Neural cell (in vitro differentiated cells): ENCODE measurements at regions not wholly inside any gene's neighbourhood (a gene's known extent, or its start where the extent isn't known, plus 50 kb on each side); places are given as distances from the start of the nearest gene placed in this dataset.

Experiments
- H2AFZ ChIP-seq: fragments of 200-600, 300-800 bp; sonication (generic), shearing (Covaris generic); 2 replicates; pipeline ENCODE4 v1.6.0; 2014; ENCODE audit warnings: low read depth, mild to moderate bottlenecking, antibody characterized with exemption, low read length, moderate library complexity
- H3F3A ChIP-seq: fragments of 200-600 bp; shearing (Covaris generic); 2 replicates; pipeline ENCODE4 v1.6.1; 2016; ENCODE audit warnings: mild to moderate bottlenecking, moderate library complexity, mixed read lengths, antibody characterized with exemption, low read length; ENCODE audit not compliant: insufficient read depth, poor library complexity, severe bottlenecking
- H3K27ac ChIP-seq: fragments of 200-600, 300-800 bp; sonication (generic), shearing (Covaris generic); 2 replicates; pipeline ENCODE4 v1.5.1; 2014; ENCODE audit warnings: mild to moderate bottlenecking, low read length, moderate library complexity
- H3K27me3 ChIP-seq: fragments of 300-800, 200-600 bp; sonication (generic), shearing (Covaris generic); 2 replicates; pipeline ENCODE4 v1.6.0; 2014; ENCODE audit warnings: mild to moderate bottlenecking, low read depth, low read length, moderate library complexity; ENCODE audit not compliant: insufficient read depth
- H3K36me3 ChIP-seq: fragments of 300-800, 200-600 bp; sonication (generic), shearing (Covaris generic); 2 replicates; pipeline ENCODE4 v1.5.1; 2014; ENCODE audit warnings: mild to moderate bottlenecking, antibody characterized with exemption, low read length, moderate library complexity; ENCODE audit not compliant: insufficient read depth
- H3K4me2 ChIP-seq: fragments of 300-800, 200-600 bp; sonication (generic), shearing (Covaris generic); 2 replicates; pipeline ENCODE4 v1.6.0; 2014; ENCODE audit warnings: mild to moderate bottlenecking, low read length
- H3K4me3 ChIP-seq: fragments of 300-800, 200-600 bp; sonication (generic), shearing (Covaris generic); 2 replicates; pipeline ENCODE4 v1.5.1; 2014; ENCODE audit warnings: mild to moderate bottlenecking, low read length, moderate library complexity
- H3K79me2 ChIP-seq: fragments of 200-600 bp; shearing (Covaris generic); replicated peaks from 2 replicates; pipeline ENCODE4 v1.6.0; 2014; ENCODE audit warnings: mild to moderate bottlenecking, low read length, moderate library complexity; ENCODE audit not compliant: insufficient read depth
- H3K9ac ChIP-seq: fragments of 300-800, 200-600 bp; sonication (generic), shearing (Covaris generic); 2 replicates; pipeline ENCODE4 v1.6.1; 2016; ENCODE audit warnings: mild to moderate bottlenecking, low read length, mixed read lengths
- H3K9me2 ChIP-seq: fragments of 200-600 bp; shearing (Covaris generic); 2 replicates; pipeline ENCODE4 v1.6.1; 2016; ENCODE audit warnings: mild to moderate bottlenecking, low read length, mixed read lengths; ENCODE audit not compliant: insufficient read depth
- H3K9me3 ChIP-seq: fragments of 200-600, 300-800 bp; sonication (generic), shearing (Covaris generic); 2 replicates; pipeline ENCODE4 v1.6.1; 2016; ENCODE audit warnings: mild to moderate bottlenecking, mixed run types, low read length, moderate library complexity, mixed read lengths
- H4K20me1 ChIP-seq: fragments of 200-600 bp; shearing (Covaris generic); 2 replicates; pipeline ENCODE4 v1.6.1; 2016; ENCODE audit warnings: mild to moderate bottlenecking, mixed run types; ENCODE audit not compliant: insufficient read depth
- CTCF ChIP-seq: fragments of 450-650 bp; IDR thresholded peaks from 2 replicates; pipeline ENCODE4 v1.5.1; 2014; ENCODE audit warnings: antibody characterized with exemption, mild to moderate bottlenecking, moderate library complexity; ENCODE audit not compliant: poor library complexity, severe bottlenecking
- EP300 ChIP-seq: fragments of 450-650 bp; conservative IDR thresholded peaks from 2 replicates; pipeline ENCODE4 v1.6.1; 2014; ENCODE audit warnings: antibody characterized with exemption, mild to moderate bottlenecking, moderate library complexity; ENCODE audit not compliant: poor library complexity, severe bottlenecking
- EZH2 ChIP-seq: fragments of 200-600, 300-800 bp; shearing (Covaris generic), sonication (generic); IDR thresholded peaks from 2 replicates; pipeline ENCODE4 v1.6.1; 2014; ENCODE audit warnings: antibody characterized with exemption, low read length, borderline replicate concordance, mild to moderate bottlenecking; ENCODE audit not compliant: insufficient read depth, poor library complexity, severe bottlenecking
- MXI1 ChIP-seq: fragments of 450-650 bp; conservative IDR thresholded peaks from 2 replicates; pipeline ENCODE4 v1.6.1; 2014; ENCODE audit warnings: antibody characterized with exemption, mild to moderate bottlenecking; ENCODE audit not compliant: poor library complexity, severe bottlenecking
- POLR2AphosphoS5 ChIP-seq: IDR thresholded peaks from 2 replicates; pipeline ENCODE4 v1.6.1; 2012
- RAD21 ChIP-seq: fragments of 450-650 bp; conservative IDR thresholded peaks from 2 replicates; pipeline ENCODE4 v1.6.1; 2014; ENCODE audit warnings: antibody characterized with exemption, mild to moderate bottlenecking, moderate library complexity
- REST ChIP-seq: IDR thresholded peaks from 2 replicates; pipeline ENCODE4 v1.6.1; 2012; ENCODE audit warnings: borderline replicate concordance
- SMC3 ChIP-seq: fragments of 450-650 bp; conservative IDR thresholded peaks from 2 replicates; pipeline ENCODE4 v1.6.1; 2014; ENCODE audit warnings: antibody characterized with exemption, mild to moderate bottlenecking, moderate library complexity; ENCODE audit not compliant: poor library complexity
- TAF1 ChIP-seq: IDR thresholded peaks from 2 replicates; pipeline ENCODE4 v1.6.1; 2012; ENCODE audit warnings: low read depth

- Histone ChIP-seq H3K9me3 (no peaks in the 10 kb centered on the region), H3K79me2 (no peaks in the 10 kb centered on the region)
Measured at GRCh38 chr14:53884601-53885000, 72.0 kb downstream of the BMP4 start.

GRCh38 chr14:53883739-53884138 is 72.9 kb downstream of the BMP4 start:
- Histone ChIP-seq H3F3A (no peaks in the 10 kb centered on the region), H3K79me2 (no peaks in the 10 kb centered on the region), H3K9ac (no peak overlapping the region), H3K9me2 (no peaks in the 10 kb centered on the region), H3K4me2 (no peak overlapping the region), H2AFZ (no peak overlapping the region), H4K20me1 (no peaks in the 10 kb centered on the region), H3K9me3 (no peaks in the 10 kb centered on the region), H3K27ac (no peak overlapping the region), H3K27me3 (no peaks in the 10 kb centered on the region), H3K36me3 (no peaks in the 10 kb centered on the region), H3K4me3 (no peak overlapping the region)
- TF ChIP-seq EP300: no peak
- no peak for TF ChIP-seq SMC3
- TF ChIP-seq TAF1: no peak
- TF ChIP-seq MXI1: no peak
- TF ChIP-seq EZH2: no peak
- no peak for TF ChIP-seq RAD21
- no peak for TF ChIP-seq CTCF

More at GRCh38 chr14:53884601-53885000, 72.0 kb downstream of the BMP4 start:
- Histone ChIP-seq H4K20me1 (no peaks in the 10 kb centered on the region), H3K9ac (no peak overlapping the region), H3K27ac (no peak overlapping the region), H3K36me3 (no peaks in the 10 kb centered on the region), H3F3A (no peaks in the 10 kb centered on the region), H3K4me3 (no peak overlapping the region), H3K27me3 (no peaks in the 10 kb centered on the region), H2AFZ (no peak overlapping the region), H3K4me2 (no peak overlapping the region), H3K9me2 (no peaks in the 10 kb centered on the region)
- TF ChIP-seq RAD21 (no peak), REST (no peak), POLR2AphosphoS5 (no peak), MXI1 (no peak), SMC3 (no peak), EZH2 (no peak), TAF1 (no peak), EP300 (no peak), CTCF (no peak)
